Left cardiac atrium (tissue), 4 donors: ENCODE measurements at regions not wholly inside any gene's neighbourhood (a gene's known extent, or its start where the extent isn't known, plus 50 kb on each side); places are given as distances from the start of the nearest gene placed in this dataset.
"Not testable (repeated sequence)": the region's sequence is repeated elsewhere in the genome, so short reads cannot be mapped to it uniquely, and the experiment has no call there.

Source experiments
- ATAC-seq, 2 donors: fragments of 200-7000 bp; cut with Tn5 transposase; one replicate each; pipeline ENCODE4 v1.9.1; 2020; ENCODE audit warnings: mild to moderate bottlenecking in 2 of 2, moderate library complexity in 2 of 2
- DNase-seq: peaks from one replicate; pipeline ENCODE4 v3.0.0-alpha.2; 2020
- intact Hi-C, 2 donors: fragments of 100-400 bp; cut with DNase I; formaldehyde crosslinking; loops; one replicate each; pipeline versions ENCODE4 v1.14.1 to v1.15.1; 2022 to 2023
- donor health status: DM: no; HTN: yes; CAD: no.
- donor health status: DM: no; HTN: yes; CAD: no; lungs with severe emphysema.
- donor health status: DM: yes; HTN: yes; CAD: no.
- donor health status: Dilated cardiomyopathy.

GRCh38 chr1:218930472-218931241 is 243.0 kb upstream of the LYPLAL1 start:
- intact Hi-C loops, result no loop called here
- no peak for DNase-seq
- ATAC-seq, result no peak

GRCh38 chr1:218931324-218931723 is 242.4 kb upstream of the LYPLAL1 start:
- DNase-seq (no peak), ATAC-seq (no peak)
- intact Hi-C loops, result no loop called here

- no peak for ATAC-seq
- intact Hi-C loops, result no loop called here
Observed at GRCh38 chr1:218933513-218933912, 240.2 kb upstream of the LYPLAL1 start.

GRCh38 chr1:218935408-218935807 is 238.3 kb upstream of the LYPLAL1 start:
- DNase-seq, ATAC-seq, intact Hi-C loops: not testable (repeated sequence)

More at GRCh38 chr1:218933513-218933912, 240.2 kb upstream of the LYPLAL1 start:
- no peak for DNase-seq

- intact Hi-C loops, result no loop called here
- ATAC-seq (no peak), DNase-seq (no peak)
Observed at GRCh38 chr1:218938259-218938658, 235.4 kb upstream of the LYPLAL1 start.

DNA sequence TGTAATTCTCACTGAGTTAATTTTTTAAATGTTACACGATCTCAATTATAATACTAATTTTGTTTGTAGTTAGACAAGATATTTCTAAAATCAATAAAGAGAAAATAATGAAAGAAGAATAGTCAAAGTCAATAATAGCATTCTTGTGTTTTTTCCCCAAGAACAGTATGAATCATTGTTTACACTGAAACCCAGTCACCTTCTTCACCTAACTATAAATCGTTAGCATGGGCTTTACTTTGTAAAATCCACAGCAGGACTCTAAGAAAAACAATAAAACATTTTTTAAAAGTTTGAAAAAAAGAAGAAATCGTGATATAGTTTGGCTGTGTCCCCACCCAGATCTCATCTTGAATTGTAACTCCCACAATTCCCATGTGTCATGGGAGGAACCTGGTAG is 234.6 kb upstream of the LYPLAL1 start:
- ATAC-seq (no peak), DNase-seq (no peak)
- intact Hi-C loops, result no loop called here

DNA sequence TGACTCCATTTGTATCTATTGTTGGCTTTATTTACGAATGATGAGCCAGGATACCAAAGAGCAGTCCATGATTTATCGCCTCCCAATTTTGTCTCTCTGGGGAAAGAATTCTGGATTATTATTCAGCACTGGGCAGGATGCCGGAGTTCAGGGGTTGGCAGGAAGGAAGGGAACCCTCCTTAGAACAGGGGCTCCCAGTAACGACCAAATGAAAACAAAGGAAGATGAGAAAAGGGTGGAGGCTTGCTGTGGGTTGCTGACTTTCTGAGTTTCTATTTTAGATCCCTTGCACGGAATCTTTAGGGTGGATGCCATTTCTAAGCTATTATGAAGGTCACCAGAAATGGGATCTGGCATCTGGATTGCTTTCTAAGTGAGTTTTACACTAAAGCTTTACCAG is 231.2 kb upstream of the LYPLAL1 start:
- intact Hi-C loops, result no loop called here
- peak in 1 of 2 donors; percentile 71 for ATAC-seq
- DNase-seq, result peak; percentile 34

DNA sequence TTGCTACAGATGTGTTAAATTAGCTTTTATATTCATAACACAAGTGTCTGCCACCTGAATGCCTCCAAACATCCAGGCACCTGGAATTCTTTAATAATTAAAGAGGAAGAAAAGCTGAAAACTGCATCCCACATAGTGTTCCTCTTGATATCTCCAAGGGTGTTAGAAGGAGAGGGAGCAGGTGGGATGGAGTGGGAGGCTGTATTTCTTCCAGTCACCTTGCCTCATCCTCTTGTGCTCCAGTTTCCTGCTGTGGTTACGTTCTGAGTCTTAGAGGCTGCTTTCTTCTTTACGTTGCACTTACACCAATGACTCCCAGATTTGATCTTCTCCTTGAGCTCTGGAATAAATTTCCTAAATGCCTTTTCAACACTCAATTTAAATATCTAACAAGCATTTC is 230.3 kb upstream of the LYPLAL1 start:
- ATAC-seq, result no peak
- no peak for DNase-seq
- intact Hi-C loops, result no loop called here

GRCh38 chr1:218945050-218945449 is 228.6 kb upstream of the LYPLAL1 start:
- intact Hi-C loops, result no loop called here
- DNase-seq, result no peak
- no peak for ATAC-seq

GRCh38 chr1:218946147-218946546 is 227.5 kb upstream of the LYPLAL1 start:
- no peak for ATAC-seq
- no peak for DNase-seq
- intact Hi-C loops, result no loop called here

DNA sequence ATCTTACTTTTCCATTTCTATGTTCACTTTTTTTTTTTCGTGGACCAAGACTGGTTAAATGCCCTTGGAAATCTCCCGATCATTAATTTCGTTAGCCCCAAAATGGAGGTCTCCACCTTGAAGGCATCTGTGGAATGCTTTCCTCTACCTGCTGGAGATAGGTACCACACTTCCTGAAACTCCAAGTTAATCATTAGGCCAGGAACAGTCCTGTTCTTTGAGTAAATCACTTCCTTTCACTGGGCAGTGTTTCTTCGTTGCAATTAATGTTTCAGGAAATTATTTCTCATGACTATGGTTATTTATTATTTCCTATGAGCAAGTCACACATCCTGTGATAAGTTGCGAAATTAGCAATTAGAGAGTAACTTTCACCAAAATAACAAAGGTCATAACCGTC is 225.2 kb upstream of the LYPLAL1 start:
- intact Hi-C loops, result no loop called here
- ATAC-seq (no peak), DNase-seq (no peak)

DNA sequence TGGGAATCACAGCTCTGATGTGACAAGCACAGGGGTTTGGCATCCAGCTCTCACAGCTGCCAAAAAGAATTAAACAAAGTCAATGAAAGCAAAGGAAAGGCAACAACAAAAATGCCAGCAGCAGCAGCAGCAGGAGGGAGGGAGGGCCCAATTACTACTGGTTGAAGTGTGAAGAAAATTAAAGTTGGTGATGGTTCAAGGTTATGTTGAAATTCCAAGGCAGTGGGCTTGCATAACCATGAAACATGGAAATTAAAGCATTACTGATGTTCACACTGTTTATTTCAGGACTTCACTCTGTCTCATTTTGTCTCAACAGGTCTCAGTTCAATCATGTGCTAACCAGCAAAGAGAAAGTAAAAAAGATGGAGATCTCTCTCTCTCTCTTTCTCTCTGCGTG is 220.3 kb upstream of the LYPLAL1 start:
- intact Hi-C loops, result no loop called here
- no peak for DNase-seq
- peak in 1 of 2 donors; percentile 59 for ATAC-seq

GRCh38 chr1:218957971-218958370 is 215.7 kb upstream of the LYPLAL1 start:
- intact Hi-C loops, result no loop called here
- ATAC-seq (no peak), DNase-seq (no peak)

- DNase-seq, result no peak
- intact Hi-C loops, result no loop called here
- no peak for ATAC-seq
Observed at GRCh38 chr1:218959784-218960183, 213.9 kb upstream of the LYPLAL1 start.

GRCh38 chr1:218964471-218965185 is 209.1 kb upstream of the LYPLAL1 start:
- no peak for ATAC-seq
- DNase-seq, result no peak
- intact Hi-C loops, result no loop called here

- intact Hi-C loops, result no loop called here
- ATAC-seq (no peak), DNase-seq (no peak)
Observed at GRCh38 chr1:218965821-218966220, 207.9 kb upstream of the LYPLAL1 start.

DNA sequence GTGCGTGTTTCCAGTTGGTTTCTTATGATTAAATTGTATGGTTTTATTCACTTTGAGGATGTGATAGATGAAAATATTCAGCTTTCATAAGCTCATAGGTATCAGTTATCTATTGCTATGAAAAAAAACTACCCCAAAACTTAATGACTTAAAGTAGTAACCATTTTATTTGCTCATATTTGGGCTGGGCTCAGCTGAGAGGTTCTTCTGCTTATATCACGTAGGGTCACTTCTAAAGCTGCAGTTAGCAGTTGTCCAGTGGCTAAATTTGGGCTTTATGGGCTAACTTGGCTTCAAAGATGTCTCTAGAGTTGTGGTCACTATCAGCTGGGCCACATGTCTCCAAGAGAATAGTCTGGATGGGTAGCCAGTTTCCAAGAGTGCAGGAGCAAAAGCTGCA is 206.4 kb upstream of the LYPLAL1 start:
- intact Hi-C loops, result no loop called here
- no peak for DNase-seq
- no peak for ATAC-seq

- ATAC-seq, result no peak
- no peak for DNase-seq
- intact Hi-C loops, result no loop called here
Observed at GRCh38 chr1:218967836-218968235, 205.8 kb upstream of the LYPLAL1 start.

DNA sequence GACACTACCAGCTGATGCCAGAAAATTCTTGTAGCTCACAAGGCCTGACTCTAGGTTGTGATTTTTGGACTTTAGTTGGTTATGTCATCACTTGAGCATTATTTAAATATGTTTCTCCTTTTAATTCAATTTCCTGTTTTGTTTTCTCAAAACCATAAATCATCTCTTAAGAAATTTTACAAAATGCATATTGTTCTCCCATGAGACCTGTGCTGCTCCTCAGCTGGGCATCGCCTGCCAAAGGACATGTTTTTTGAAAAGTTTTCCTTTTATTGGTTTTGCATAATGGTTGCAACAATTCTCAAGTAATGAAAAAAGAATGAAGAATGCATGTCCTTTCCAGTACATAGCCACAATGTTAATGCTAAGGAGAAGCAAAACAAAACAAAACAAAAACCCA is 204.7 kb upstream of the LYPLAL1 start:
- intact Hi-C loops, result no loop called here
- DNase-seq (no peak), ATAC-seq (no peak)

- ATAC-seq, result no peak
- intact Hi-C loops, result no loop called here
- no peak for DNase-seq
Observed at GRCh38 chr1:218970397-218970990, 203.2 kb upstream of the LYPLAL1 start.
